Upper lobe of left lung (tissue), 6 donors: ENCODE measurements at regions not wholly inside any gene's neighbourhood (a gene's known extent, or its start where the extent isn't known, plus 50 kb on each side); places are given as distances from the start of the nearest gene placed in this dataset.
A peak's percentile ranks its signal among the peaks of the same experiment; 100 is the strongest.

Source experiments
- ATAC-seq, 2 donors: fragments of 200-7000 bp; cut with Tn5 transposase; one replicate each; pipeline ENCODE4 v1.9.1; 2022; ENCODE audit warnings: mild to moderate bottlenecking in 2 of 2, moderate library complexity in 2 of 2; ENCODE audit not compliant: low FRiP score in 2 of 2
- DNase-seq, 2 donors: peaks; one replicate each; pipeline ENCODE4 v3.0.0-alpha.2; 2019 to 2020
- H3K27ac ChIP-seq, 4 donors: fragments of 200-600 bp; sonication (generic); one replicate each; pipeline ENCODE4 v1.5.1; 2016 to 2019
- H3K27me3 ChIP-seq, 4 donors: fragments of 200-600 bp; sonication (generic); one replicate each; pipeline ENCODE4 v1.5.1; 2017 to 2019
- H3K36me3 ChIP-seq, 4 donors: fragments of 200-600 bp; sonication (generic); one replicate each; pipeline ENCODE4 v1.5.1; 2016 to 2019
- H3K4me1 ChIP-seq, 4 donors: fragments of 200-600 bp; sonication (generic); one replicate each; pipeline ENCODE4 v1.5.1; 2018 to 2019
- H3K4me3 ChIP-seq, 4 donors: fragments of 200-600 bp; sonication (generic); one replicate each; pipeline ENCODE4 v1.5.1; 2017 to 2019; ENCODE audit warnings: mild to moderate bottlenecking in 2 of 4, moderate library complexity in 1 of 4
- H3K9me3 ChIP-seq, 4 donors: fragments of 200-600 bp; sonication (generic); one replicate each; pipeline ENCODE4 v1.5.1; 2018 to 2019
- CTCF ChIP-seq, 6 experiments: fragments of 450-650 bp in 4 of 6; fragments of 200-600 bp in 2 of 6; sonication (generic) in 2 of 6; IDR thresholded peaks; one replicate each; pipeline ENCODE4 v1.5.1; 2016 to 2019; ENCODE audit warnings: antibody characterized with exemption in 6 of 6
- EP300 ChIP-seq, 4 donors: sonication (generic); formaldehyde crosslinking; IDR thresholded peaks; one replicate each; pipeline ENCODE4 v1.5.1; 2017; ENCODE audit warnings: antibody characterized with exemption in 4 of 4, control low read depth in 2 of 4
- POLR2A ChIP-seq, 4 donors: fragments of 450-650 bp; IDR thresholded peaks; one replicate each; pipeline ENCODE4 v1.5.1; 2016 to 2017; ENCODE audit warnings: antibody characterized with exemption in 4 of 4, mild to moderate bottlenecking in 2 of 4
- POLR2AphosphoS5 ChIP-seq, 2 donors: sonication (generic); formaldehyde crosslinking; IDR thresholded peaks; one replicate each; pipeline ENCODE4 v1.5.1; 2017; ENCODE audit warnings: antibody characterized with exemption in 2 of 2
- WGBS, 2 donors: methylation state at CpG; one replicate each; pipeline ENCODE4 v1.1.5; 2017 to 2018; 5-methylcytosine and 5-hydroxymethylcytosine counted together
- donor health status: DM: no; HTN: no; CAD: no; lungs with moderate emphysema.
- donor health status: DM: no; HTN: yes; CAD: no; lungs with severe emphysema.

DNA sequence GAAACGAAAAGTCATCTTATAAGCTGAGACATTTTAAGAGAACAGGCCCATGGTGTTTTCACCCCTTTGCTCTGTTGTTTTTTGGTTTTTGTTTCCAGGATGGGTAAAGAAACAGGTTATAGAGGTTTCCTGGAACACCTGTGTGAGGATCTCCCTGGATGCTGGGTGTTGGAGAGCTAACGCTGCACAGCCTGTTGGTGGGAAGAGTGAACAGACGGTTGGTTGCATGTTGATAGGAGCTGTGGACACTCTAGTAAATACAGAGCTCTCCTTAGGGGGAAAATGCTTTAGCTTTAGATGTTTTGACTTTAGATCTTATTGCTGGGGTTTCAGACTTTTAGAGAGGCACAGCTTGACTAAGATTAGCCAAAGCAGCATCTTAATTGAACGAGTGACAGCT is 235.2 kb downstream of the SOX4 start:
- no peak for TF ChIP-seq CTCF (IDR thresholded peaks at IDR 0.05)
- TF ChIP-seq POLR2A (IDR thresholded peaks at IDR 0.05) = no peak
- no peak for TF ChIP-seq POLR2AphosphoS5 (IDR thresholded peaks at IDR 0.05)
- TF ChIP-seq EP300 (IDR thresholded peaks at IDR 0.05) = no peak
- no peaks in the 10 kb centered on the region for H3K27me3 ChIP-seq
- DNase-seq (no peak), ATAC-seq (no peak)
- no peaks in the 10 kb centered on the region for H3K9me3 ChIP-seq
- peaks cover 0 to 6% (median 2%) of the 10 kb centered on the region in 4 donors for H3K4me1 ChIP-seq
- no peaks in the 10 kb centered on the region for H3K36me3 ChIP-seq
- no peak overlapping the region for H3K4me3 ChIP-seq
- H3K27ac ChIP-seq = peak overlapping the region in 1 of 4 donors; percentile 7
- WGBS, 2 donors = 88 to 92% methylated on average over 4 of the region's 4 CpGs

- H3K27me3 ChIP-seq = no peaks in the 10 kb centered on the region
- no peaks in the 10 kb centered on the region for H3K36me3 ChIP-seq
- WGBS, 2 donors = 75 to 86% methylated on average over 3 of the region's 3 CpGs
- H3K9me3 ChIP-seq = no peaks in the 10 kb centered on the region
- H3K4me3 ChIP-seq = no peak overlapping the region
- DNase-seq (no peak), ATAC-seq (no peak)
- H3K4me1 ChIP-seq = peaks cover 0 to 4% (median 1%) of the 10 kb centered on the region in 4 donors
- H3K27ac ChIP-seq = peak overlapping the region in 1 of 4 donors; percentile 7
- TF ChIP-seq POLR2A (IDR thresholded peaks at IDR 0.05) = no peak
- no peak for TF ChIP-seq CTCF (IDR thresholded peaks at IDR 0.05)
- TF ChIP-seq EP300 (IDR thresholded peaks at IDR 0.05) = peak in 1 of 4 donors; percentile 17
- no peak for TF ChIP-seq POLR2AphosphoS5 (IDR thresholded peaks at IDR 0.05)
Observed at GRCh38 chr6:21829126-21829525, 235.6 kb downstream of the SOX4 start.

GRCh38 chr6:21831521-21832291 is 238.2 kb downstream of the SOX4 start:
- H3K9me3 ChIP-seq = no peaks in the 10 kb centered on the region
- peak overlapping the region in 2 of 4 donors; percentile 0 to 26 for H3K27ac ChIP-seq
- no peaks in the 10 kb centered on the region for H3K36me3 ChIP-seq
- DNase-seq = no peak
- WGBS, 2 donors = 53 to 62% methylated on average over 8 of the region's 8 CpGs
- no peak overlapping the region for H3K4me3 ChIP-seq
- no peak for TF ChIP-seq EP300 (IDR thresholded peaks at IDR 0.05)
- TF ChIP-seq CTCF (IDR thresholded peaks at IDR 0.05) = no peak
- H3K4me1 ChIP-seq = peaks cover 0 to 4% (median 0%) of the 10 kb centered on the region in 4 donors
- H3K27me3 ChIP-seq = no peaks in the 10 kb centered on the region
- ATAC-seq = no peak

- H3K4me3 ChIP-seq = no peak overlapping the region
- H3K27ac ChIP-seq = no peak overlapping the region
- TF ChIP-seq EP300 (IDR thresholded peaks at IDR 0.05) (no peak), CTCF (IDR thresholded peaks at IDR 0.05) (no peak), POLR2A (IDR thresholded peaks at IDR 0.05) (no peak), POLR2AphosphoS5 (IDR thresholded peaks at IDR 0.05) (no peak)
- H3K27me3 ChIP-seq = no peaks in the 10 kb centered on the region
- WGBS, 2 donors = 73 to 75% methylated on average over 7 of the region's 7 CpGs
- no peaks in the 10 kb centered on the region for H3K36me3 ChIP-seq
- no peak for ATAC-seq
- H3K9me3 ChIP-seq = no peaks in the 10 kb centered on the region
- DNase-seq = no peak
- H3K4me1 ChIP-seq = no peaks in the 10 kb centered on the region
Observed at GRCh38 chr6:21836277-21836676, 242.7 kb downstream of the SOX4 start.
